Keratinocyte (primary cell): ENCODE measurements at regions not wholly inside any gene's neighbourhood (a gene's known extent, or its start where the extent isn't known, plus 50 kb on each side); places are given as distances from the start of the nearest gene placed in this dataset.

Experiments used
- DNase-seq: peaks from one replicate; pipeline ENCODE4 v3.0.0-alpha.2; 2011; ENCODE audit warnings: low read depth, missing footprints, low spot score
- FAIRE-seq: peaks from 2 replicates; lab custom pipeline; 2011; peaks lifted over from hg19 to GRCh38; lab: Jason Lieb, UNC
- H2AFZ ChIP-seq: 2 replicates; pipeline ENCODE4 v1.6.0; 2012; ENCODE audit warnings: low read length, control low read depth, inconsistent platforms; ENCODE audit not compliant: control insufficient read depth
- H3K27ac ChIP-seq: 2 replicates; pipeline ENCODE4 v1.5.1; 2011; ENCODE audit warnings: low read length; ENCODE audit not compliant: control insufficient read depth, insufficient read depth
- H3K27me3 ChIP-seq: 3 replicates; pipeline ENCODE4 v1.6.0; 2011; ENCODE audit warnings: low read length; ENCODE audit not compliant: control insufficient read depth, insufficient read depth; ENCODE audit errors: extremely low read depth
- H3K36me3 ChIP-seq, 2 experiments: 2 replicates in 1 of 2; 3 replicates in 1 of 2; pipeline ENCODE4 v1.5.1; 2011; ENCODE audit warnings: low read length in 2 of 2, mild to moderate bottlenecking in 1 of 2; ENCODE audit not compliant: control insufficient read depth in 2 of 2, insufficient read depth in 2 of 2; ENCODE audit errors: extremely low read depth in 1 of 2
- H3K4me1 ChIP-seq: 3 replicates; pipeline ENCODE4 v1.5.1; 2011; ENCODE audit warnings: low read length; ENCODE audit not compliant: control insufficient read depth, insufficient read depth; ENCODE audit errors: extremely low read depth
- H3K4me2 ChIP-seq: 3 replicates; pipeline ENCODE4 v1.6.0; 2011; ENCODE audit warnings: low read depth, low read length; ENCODE audit not compliant: control insufficient read depth, insufficient read depth; ENCODE audit errors: extremely low read depth
- H3K4me3 ChIP-seq, 3 experiments: fragments of 200-600 bp in 1 of 3; sonication (generic) in 1 of 3; 2 replicates in 2 of 3; 3 replicates in 1 of 3; pipeline ENCODE4 v1.5.1; 2011 to 2016; ENCODE audit warnings: low read length in 3 of 3, mild to moderate bottlenecking in 3 of 3, control low read depth in 2 of 3, inconsistent platforms in 1 of 3, low read depth in 1 of 3, mixed read lengths in 1 of 3, mixed run types in 1 of 3, moderate library complexity in 1 of 3; ENCODE audit not compliant: control insufficient read depth in 2 of 3, insufficient read depth in 2 of 3; ENCODE audit errors: extremely low read depth in 1 of 3
- H3K79me2 ChIP-seq: 2 replicates; pipeline ENCODE4 v1.6.0; 2012; ENCODE audit warnings: low read length; ENCODE audit not compliant: control insufficient read depth, insufficient read depth
- H3K9ac ChIP-seq: 3 replicates; pipeline ENCODE4 v1.6.0; 2011; ENCODE audit warnings: low read length; ENCODE audit not compliant: control insufficient read depth, insufficient read depth; ENCODE audit errors: extremely low read depth
- H3K9me1 ChIP-seq: 3 replicates; pipeline ENCODE4 v1.6.0; 2011; ENCODE audit warnings: low read length; ENCODE audit not compliant: control insufficient read depth, insufficient read depth; ENCODE audit errors: extremely low read depth
- H3K9me3 ChIP-seq: 2 replicates; pipeline ENCODE4 v1.5.1; 2012; ENCODE audit warnings: low read depth, low read length; ENCODE audit not compliant: control insufficient read depth
- H4K20me1 ChIP-seq: 3 replicates; pipeline ENCODE4 v1.6.0; 2011; ENCODE audit warnings: low read length; ENCODE audit not compliant: control insufficient read depth, insufficient read depth; ENCODE audit errors: extremely low read depth
- CTCF ChIP-seq, 3 experiments: IDR thresholded peaks in 1 of 3; conservative IDR thresholded peaks in 1 of 3; optimal IDR thresholded peaks in 1 of 3; 2 replicates in 2 of 3; 3 replicates in 1 of 3; pipeline versions ENCODE3 to v1.5.1; 2011; ENCODE audit warnings: low read length in 3 of 3, mild to moderate bottlenecking in 3 of 3, moderate library complexity in 2 of 3, control low read depth in 1 of 3, inconsistent platforms in 1 of 3; ENCODE audit not compliant: insufficient read depth in 2 of 3; ENCODE audit errors: extremely low read depth in 1 of 3
- EZH2 ChIP-seq: IDR thresholded peaks from one replicate; pipeline ENCODE4 v1.6.1; 2012; ENCODE audit warnings: inconsistent platforms, mild to moderate bottlenecking, low read length, moderate library complexity
- dilution Hi-C: fragments of 300-500 bp; cut with MboI; formaldehyde crosslinking; loops from one replicate; pipeline ENCODE4 v1.7.0; 2020; ENCODE audit warnings: low sequenced_read_pairs; ENCODE audit not compliant: extremely low pct_ligation_motif_present

DNA sequence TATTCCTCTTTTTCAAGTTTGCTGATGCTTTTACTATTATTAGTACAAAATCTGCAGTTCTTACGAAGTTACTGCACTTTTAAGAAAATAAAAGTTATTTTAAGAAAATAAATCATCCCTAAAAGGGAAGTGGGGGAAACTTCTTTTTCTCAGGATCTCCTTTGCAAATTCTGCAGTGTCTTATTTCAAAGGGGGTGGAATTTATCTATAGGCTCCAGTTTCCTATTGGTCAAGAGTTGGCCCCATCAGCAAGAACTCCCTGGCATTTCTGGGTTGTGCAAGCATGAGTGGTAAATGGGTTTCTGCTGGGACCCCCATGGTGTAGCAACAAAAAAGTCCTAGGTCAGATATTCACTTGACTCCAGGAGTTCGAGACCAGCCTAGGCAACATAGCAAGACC lies 136.3 kb upstream of the PRDM1 start:
- no peaks in the 10 kb centered on the region for H3K9me1 ChIP-seq
- H3K4me2 ChIP-seq, result no peak overlapping the region
- TF ChIP-seq EZH2 (no peak), CTCF (optimal IDR thresholded peaks at IDR 0.05 in 1 of 3, IDR thresholded peaks at IDR 0.05 in 1 of 3, conservative IDR thresholded peaks at IDR 0.05 in 1 of 3; ENCODE audit: extremely low read depth in 1 of 3, insufficient read depth in 2 of 3, low read length in 3 of 3) (no peak)
- H3K4me1 ChIP-seq, result no peaks in the 10 kb centered on the region
- H3K36me3 ChIP-seq, result no peaks in the 10 kb centered on the region
- H3K9me3 ChIP-seq, result no peaks in the 10 kb centered on the region
- dilution Hi-C loops, result no loop called here
- H3K79me2 ChIP-seq, result no peaks in the 10 kb centered on the region
- no peak overlapping the region for H3K4me3 ChIP-seq
- no peaks in the 10 kb centered on the region for H3K27me3 ChIP-seq
- H2AFZ ChIP-seq, result no peak overlapping the region
- FAIRE-seq, result no peak
- no peak overlapping the region for H3K9ac ChIP-seq
- no peaks in the 10 kb centered on the region for H4K20me1 ChIP-seq
- no peak overlapping the region for H3K27ac ChIP-seq
- no peak for DNase-seq

- no peak overlapping the region for H2AFZ ChIP-seq
- TF ChIP-seq EZH2, result no peak
- no peak for TF ChIP-seq CTCF (optimal IDR thresholded peaks at IDR 0.05 in 1 of 3, IDR thresholded peaks at IDR 0.05 in 1 of 3, conservative IDR thresholded peaks at IDR 0.05 in 1 of 3; ENCODE audit: extremely low read depth in 1 of 3, insufficient read depth in 2 of 3, low read length in 3 of 3)
- no peak for DNase-seq
- no peak overlapping the region for H3K4me2 ChIP-seq
- no peak overlapping the region for H3K4me3 ChIP-seq
- no peaks in the 10 kb centered on the region for H3K4me1 ChIP-seq
- dilution Hi-C loops, result no loop called here
- no peaks in the 10 kb centered on the region for H4K20me1 ChIP-seq
- FAIRE-seq, result no peak
- no peaks in the 10 kb centered on the region for H3K79me2 ChIP-seq
- no peaks in the 10 kb centered on the region for H3K9me3 ChIP-seq
- no peaks in the 10 kb centered on the region for H3K9me1 ChIP-seq
- no peak overlapping the region for H3K27ac ChIP-seq
- H3K36me3 ChIP-seq, result no peaks in the 10 kb centered on the region
- H3K27me3 ChIP-seq, result no peaks in the 10 kb centered on the region
- no peak overlapping the region for H3K9ac ChIP-seq
Measured at GRCh38 chr6:105943514-105943913, 142.6 kb upstream of the PRDM1 start.
